Body of pancreas (tissue), 4 donors: ENCODE measurements at regions not wholly inside any gene's neighbourhood (a gene's known extent, or its start where the extent isn't known, plus 50 kb on each side); places are given as distances from the start of the nearest gene placed in this dataset.

Experiments used
- CTCF ChIP-seq, 7 experiments: fragments of 450-650 bp in 4 of 7; fragments of 200-600 bp in 3 of 7; sonication (generic) in 3 of 7; IDR thresholded peaks; one replicate each; pipeline ENCODE4 v1.5.1; 2016 to 2019; ENCODE audit warnings: antibody characterized with exemption in 7 of 7
- POLR2A ChIP-seq, 3 donors: fragments of 450-650 bp; IDR thresholded peaks; one replicate each; pipeline ENCODE4 v1.6.1; 2016; ENCODE audit warnings: antibody characterized with exemption in 3 of 3, mild to moderate bottlenecking in 2 of 3

- TF ChIP-seq CTCF (IDR thresholded peaks at IDR 0.05) (no peak), POLR2A (IDR thresholded peaks at IDR 0.05) (no peak)
Observed at GRCh38 chr2:7997279-7997678, 684.6 kb upstream of the ID2 start.
